ENCODE measurements at regions not wholly inside any gene's neighbourhood (a gene's known extent, or its start where the extent isn't known, plus 50 kb on each side); places are given as distances from the start of the nearest gene placed in this dataset.

GRCh38 chr6:94377835-94378234, 958.5 kb upstream of the EPHA7 start:
- TF ChIP-seq SUZ12 (IDR thresholded peaks at IDR 0.05; ENCODE audit: extremely low read depth, insufficient read depth, insufficient read length) (no peak), YY1 (IDR thresholded peaks at IDR 0.05; ENCODE audit: insufficient read depth, insufficient read length) (no peak), ZNF274 (IDR thresholded peaks at IDR 0.05; ENCODE audit: low read depth, low read length) (no peak)

Measured in NT2/D1 (cell line).